HG02981 (cell line): ENCODE measurements at regions not wholly inside any gene's neighbourhood (a gene's known extent, or its start where the extent isn't known, plus 50 kb on each side); places are given as distances from the start of the nearest gene placed in this dataset.

Source experiments
- ATAC-seq: cut with Tn5 transposase; IDR thresholded peaks from one replicate; pipeline ENCODE4 v1.9.1; 2021; ENCODE audit warnings: mild to moderate bottlenecking, moderate library complexity; ENCODE audit not compliant: unreplicated experiment

DNA sequence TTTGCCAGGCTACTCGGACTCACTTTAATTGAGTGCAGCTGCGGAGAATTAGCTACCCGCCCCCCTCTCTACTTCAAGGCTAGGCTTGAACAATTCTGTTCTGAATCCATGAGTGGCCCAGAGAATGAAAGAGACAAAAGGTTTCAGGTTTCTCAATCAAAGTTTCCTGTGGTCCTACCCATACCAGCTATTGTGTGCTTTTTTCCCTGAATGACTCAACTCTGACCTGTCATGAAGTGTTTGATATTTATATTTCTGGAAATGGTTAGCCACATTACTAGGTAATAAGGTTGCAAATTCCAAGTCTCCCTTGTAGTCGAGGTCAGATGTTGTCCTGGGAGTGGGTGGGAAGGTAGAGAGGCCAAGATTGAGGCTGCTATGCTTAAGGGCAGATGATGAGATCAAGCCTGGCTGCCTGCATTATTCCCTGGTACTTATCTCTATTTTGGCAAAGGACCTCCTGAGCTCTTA is 392.7 kb upstream of the TBL1XR1 start:
- peak; percentile 63 for ATAC-seq

- no peak for ATAC-seq
Measured at GRCh38 chr3:177590826-177591225, 393.5 kb upstream of the TBL1XR1 start.

DNA sequence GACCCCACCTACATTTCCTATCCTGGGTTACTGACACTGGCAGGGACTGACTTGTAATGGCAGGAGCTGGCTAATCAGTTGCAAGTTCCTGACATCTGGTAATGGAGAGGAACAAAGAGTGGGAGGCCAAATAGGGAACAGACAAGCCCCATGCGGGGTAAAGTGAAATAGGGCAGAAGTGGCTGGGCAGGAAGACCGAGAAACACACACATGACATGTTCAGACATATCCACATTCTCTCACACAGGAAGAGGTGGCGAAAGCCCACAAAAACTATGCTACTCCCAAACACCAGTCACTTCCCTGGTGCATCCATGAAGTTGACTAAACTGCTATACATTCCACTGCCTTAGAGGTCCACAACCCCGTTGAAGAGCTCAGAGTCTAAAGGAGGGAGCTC is 394.1 kb upstream of the TBL1XR1 start:
- no peak for ATAC-seq

GRCh38 chr3:177594096-177594495 is 396.8 kb upstream of the TBL1XR1 start:
- ATAC-seq: no peak

DNA sequence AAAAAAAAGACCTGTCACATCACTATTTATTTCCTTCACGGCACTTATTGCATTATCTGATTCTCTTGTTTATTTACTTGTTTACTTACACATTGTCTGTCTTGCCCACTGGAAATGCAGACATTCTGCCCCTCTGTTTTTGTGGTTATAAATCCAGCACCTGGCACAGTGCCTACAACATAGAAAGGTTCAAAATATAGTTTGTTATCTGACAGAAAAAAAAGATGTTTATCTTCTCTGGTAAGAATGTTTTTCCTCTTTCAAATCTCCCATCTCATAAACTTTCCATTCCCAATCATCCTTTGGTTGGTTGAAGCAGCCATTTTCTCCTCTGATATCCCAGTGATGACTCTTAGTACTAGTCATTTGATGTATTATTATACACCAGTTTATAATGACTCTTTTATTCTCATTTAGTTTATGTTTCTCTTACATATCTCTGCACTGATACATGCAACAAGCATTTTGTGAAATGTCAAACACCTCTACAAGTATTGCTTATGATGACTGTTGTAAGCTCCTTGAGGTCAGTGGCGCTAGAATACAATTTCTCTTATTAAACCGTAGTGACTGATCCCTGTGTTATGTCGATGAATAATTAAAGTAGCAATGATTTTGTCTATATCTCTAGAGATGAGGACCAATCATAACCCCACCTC is 398.4 kb upstream of the TBL1XR1 start:
- ATAC-seq: no peak

GRCh38 chr3:177596248-177596815 is 399.1 kb upstream of the TBL1XR1 start:
- no peak for ATAC-seq

- ATAC-seq: no peak
Measured at GRCh38 chr3:177596816-177597271, 399.6 kb upstream of the TBL1XR1 start.

GRCh38 chr3:177597311-177598096 is 400.2 kb upstream of the TBL1XR1 start:
- ATAC-seq: peak; percentile 81

GRCh38 chr3:177598097-177598833 is 401.0 kb upstream of the TBL1XR1 start:
- ATAC-seq: no peak

DNA sequence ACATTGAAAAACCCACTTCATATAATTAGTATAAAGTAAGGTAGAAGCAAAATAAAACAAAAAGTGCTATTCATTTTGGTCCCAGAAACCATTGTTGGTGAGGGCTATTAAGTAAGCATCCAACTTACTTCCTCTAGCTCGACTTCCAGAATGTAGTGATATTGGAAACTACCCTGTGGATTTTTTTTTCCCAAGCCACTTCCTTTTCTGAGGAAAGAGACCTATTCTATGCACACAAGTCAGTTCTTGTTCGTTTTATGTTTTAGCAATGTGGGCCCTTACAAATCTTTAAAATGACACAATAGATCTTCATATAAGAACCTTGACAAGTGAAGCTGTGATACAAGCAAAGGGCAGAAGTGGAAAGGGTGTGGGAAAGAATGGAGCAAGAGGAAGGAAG is 402.0 kb upstream of the TBL1XR1 start:
- ATAC-seq: no peak

DNA sequence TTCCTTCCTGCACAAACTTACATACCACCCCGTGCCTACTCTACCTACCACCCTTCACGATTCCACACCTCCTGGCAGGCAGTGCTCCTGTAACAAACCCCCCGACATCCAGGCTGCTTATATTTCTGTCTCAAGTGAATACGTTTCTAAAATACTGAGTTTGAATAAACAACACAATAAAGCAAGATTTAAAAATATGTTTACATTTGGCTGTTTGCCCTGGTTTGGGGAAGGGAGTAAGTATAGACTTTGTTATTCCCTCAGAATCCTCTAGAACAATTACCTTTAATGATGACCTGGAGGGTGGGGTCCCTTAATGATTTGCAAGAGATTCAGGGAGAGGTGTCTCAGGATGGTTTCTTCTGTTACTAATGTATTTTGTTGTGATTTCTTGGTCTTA is 402.6 kb upstream of the TBL1XR1 start:
- ATAC-seq: no peak

DNA sequence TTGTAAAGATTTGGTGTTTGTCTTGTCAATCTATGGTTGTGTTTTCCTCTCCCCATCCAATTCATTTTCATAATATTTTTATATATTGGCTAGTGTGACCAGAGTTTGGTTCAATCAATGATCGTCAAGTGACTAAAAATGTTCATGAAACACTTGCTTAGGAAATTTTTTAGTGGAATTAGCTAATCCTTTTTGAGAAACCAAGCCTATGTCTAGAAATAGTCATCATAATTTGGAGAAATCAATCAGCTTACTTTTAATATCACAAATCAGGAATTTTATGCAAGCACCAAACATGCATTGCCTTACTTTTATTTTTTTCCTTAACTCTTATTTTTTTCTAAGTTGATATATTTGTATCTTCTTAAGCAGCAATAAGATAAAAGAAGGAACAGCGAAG is 403.1 kb upstream of the TBL1XR1 start:
- ATAC-seq: no peak

- no peak for ATAC-seq
Measured at GRCh38 chr3:177601152-177601551, 403.9 kb upstream of the TBL1XR1 start.

- ATAC-seq: no peak
Measured at GRCh38 chr3:177602601-177603147, 405.4 kb upstream of the TBL1XR1 start.

GRCh38 chr3:177603148-177603603 is 405.9 kb upstream of the TBL1XR1 start:
- ATAC-seq: no peak

DNA sequence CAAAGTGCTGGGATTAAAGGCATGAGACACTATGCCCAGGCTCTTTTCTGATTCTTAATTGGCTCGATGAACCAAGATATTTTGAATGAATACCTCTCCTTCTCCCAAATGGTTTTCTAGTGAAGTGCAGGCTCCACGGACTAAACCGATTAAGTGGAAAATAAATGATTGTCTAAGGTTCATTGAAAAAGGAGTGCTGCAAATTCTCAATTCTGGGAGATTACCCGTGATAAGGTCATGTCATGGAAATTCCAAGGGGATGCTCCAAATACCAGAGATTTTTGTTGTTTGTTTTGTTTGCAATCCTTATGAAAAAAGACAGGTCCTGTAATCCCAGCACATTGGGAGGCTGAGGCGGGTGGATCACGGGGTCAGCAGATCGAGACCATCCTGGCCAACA is 406.9 kb upstream of the TBL1XR1 start:
- no peak for ATAC-seq

DNA sequence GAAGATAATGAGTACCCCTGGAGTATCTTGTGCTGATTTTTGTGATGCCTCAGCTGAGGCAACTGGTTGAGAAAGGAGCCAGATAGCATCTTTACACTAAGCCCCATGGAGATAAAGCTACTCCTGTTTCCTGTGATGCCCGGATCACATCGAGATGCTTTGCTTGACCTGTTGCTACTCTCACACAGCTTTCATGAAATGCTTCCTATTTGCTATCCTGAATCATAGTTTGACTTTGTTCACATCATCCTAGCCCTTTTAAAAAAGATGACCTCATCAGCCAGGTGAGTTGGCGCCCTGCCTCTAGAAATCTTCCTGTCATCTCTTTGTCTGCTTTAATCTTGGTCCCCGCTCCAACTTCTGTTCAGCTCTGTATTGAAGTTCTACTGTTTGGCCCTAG is 409.6 kb upstream of the TBL1XR1 start:
- no peak for ATAC-seq

DNA sequence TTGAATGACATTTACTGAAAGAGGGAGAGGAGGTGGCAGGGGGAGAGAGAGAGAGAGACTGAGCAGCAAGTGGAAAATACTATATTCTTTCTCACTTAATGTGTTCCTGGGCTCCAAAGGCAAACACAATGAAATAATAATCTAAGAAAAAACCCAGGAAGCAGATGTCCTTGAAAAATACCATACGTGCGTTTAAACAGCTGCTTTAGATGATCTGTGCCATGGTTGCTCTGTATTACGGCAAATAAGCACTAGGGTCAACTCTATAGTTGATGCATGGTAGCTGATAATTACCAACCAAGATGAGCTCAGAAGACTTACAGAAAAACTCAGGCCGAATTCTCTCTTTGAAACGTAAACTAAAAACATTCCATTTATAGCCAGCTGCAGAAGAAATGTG is 410.3 kb upstream of the TBL1XR1 start:
- ATAC-seq: no peak

DNA sequence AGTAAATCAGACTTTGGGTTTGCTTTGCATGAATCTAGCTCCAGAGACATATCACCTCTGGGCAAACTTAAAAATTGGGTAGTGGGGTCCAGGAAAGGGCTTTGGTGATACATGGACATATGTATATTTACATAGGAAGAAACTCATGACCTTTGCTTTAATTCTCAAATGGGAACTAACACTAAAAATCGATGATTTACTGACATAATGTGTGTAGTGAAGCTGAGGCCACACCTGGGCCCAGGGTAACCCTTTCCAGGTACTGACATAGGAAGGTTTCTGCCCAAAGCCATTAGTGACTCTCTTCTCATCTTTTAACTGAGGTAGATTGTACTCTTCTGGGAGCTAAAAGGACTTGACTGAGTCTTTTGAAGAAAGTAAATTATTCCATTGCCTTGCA is 411.2 kb upstream of the TBL1XR1 start:
- ATAC-seq: no peak

DNA sequence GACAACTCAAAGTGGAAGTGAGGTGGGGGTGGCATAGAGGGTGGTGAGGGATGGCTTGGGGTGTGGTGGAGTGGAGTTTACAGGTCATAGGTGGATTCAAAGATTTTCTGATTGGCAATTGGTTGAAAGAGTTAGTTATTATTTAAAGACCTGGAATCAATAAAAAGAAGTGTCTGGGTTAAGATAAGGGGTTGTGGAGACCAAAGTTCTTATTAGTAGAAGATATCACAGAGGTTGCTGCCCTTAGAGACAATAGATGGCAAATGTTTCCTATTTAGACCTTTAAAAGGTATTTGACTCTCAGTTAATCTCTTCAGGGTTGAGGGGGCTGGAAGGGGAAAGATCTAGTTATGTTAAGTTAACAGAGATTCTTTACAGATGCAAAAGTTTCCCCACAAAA is 412.3 kb upstream of the TBL1XR1 start:
- no peak for ATAC-seq

GRCh38 chr3:177610262-177610661 is 413.0 kb upstream of the TBL1XR1 start:
- no peak for ATAC-seq
